HG03439 (cell line): ENCODE measurements at regions not wholly inside any gene's neighbourhood (a gene's known extent, or its start where the extent isn't known, plus 50 kb on each side); places are given as distances from the start of the nearest gene placed in this dataset.
"Not testable (repeated sequence)": the region's sequence is repeated elsewhere in the genome, so short reads cannot be mapped to it uniquely, and the experiment has no call there.

Source experiments
- ATAC-seq: cut with Tn5 transposase; IDR thresholded peaks from one replicate; pipeline ENCODE4 v1.9.1; 2021; ENCODE audit warnings: mild to moderate bottlenecking, moderate library complexity; ENCODE audit not compliant: unreplicated experiment

GRCh38 chr10:8830876-8831275 lies 776.4 kb downstream of the GATA3 start:
- ATAC-seq, result no peak

- no peak for ATAC-seq
These were observed 781.1 kb downstream of the GATA3 start for GRCh38 chr10:8835453-8836167.

- ATAC-seq, result no peak
These were observed 785.9 kb downstream of the GATA3 start for GRCh38 chr10:8840356-8840755.

- no peak for ATAC-seq
These were observed 789.7 kb downstream of the GATA3 start for GRCh38 chr10:8844141-8844540.

GRCh38 chr10:8852546-8852945 lies 798.1 kb downstream of the GATA3 start:
- ATAC-seq, result no peak

GRCh38 chr10:8853048-8853447 lies 798.6 kb downstream of the GATA3 start:
- ATAC-seq, result no peak

GRCh38 chr10:8868924-8869323 lies 814.4 kb downstream of the GATA3 start:
- ATAC-seq, result not testable (repeated sequence)

GRCh38 chr10:8873310-8873709 lies 818.8 kb downstream of the GATA3 start:
- no peak for ATAC-seq

- no peak for ATAC-seq
These were observed 819.8 kb downstream of the GATA3 start for GRCh38 chr10:8874268-8874667.

- no peak for ATAC-seq
These were observed 820.5 kb downstream of the GATA3 start for GRCh38 chr10:8874972-8875371.

- ATAC-seq, result no peak
These were observed 821.7 kb downstream of the GATA3 start for GRCh38 chr10:8876171-8876570.

GRCh38 chr10:8889538-8889937 lies 835.0 kb downstream of the GATA3 start:
- ATAC-seq, result no peak

GRCh38 chr10:8893102-8893501 lies 838.6 kb downstream of the GATA3 start:
- no peak for ATAC-seq

- ATAC-seq, result no peak
These were observed 839.7 kb downstream of the GATA3 start for GRCh38 chr10:8894148-8894547.

- ATAC-seq, result no peak
These were observed 843.3 kb downstream of the GATA3 start for GRCh38 chr10:8897769-8898168.

- ATAC-seq, result no peak
These were observed 844.4 kb downstream of the GATA3 start for GRCh38 chr10:8898745-8899330.

GRCh38 chr10:8902926-8903325 lies 848.4 kb downstream of the GATA3 start:
- no peak for ATAC-seq

- ATAC-seq, result no peak
These were observed 853.5 kb downstream of the GATA3 start for GRCh38 chr10:8908013-8908412.

- ATAC-seq, result no peak
These were observed 855.8 kb downstream of the GATA3 start for GRCh38 chr10:8910314-8910713.

GRCh38 chr10:8911032-8911431 lies 856.5 kb downstream of the GATA3 start:
- ATAC-seq, result no peak

GRCh38 chr10:8912108-8912507 lies 857.6 kb downstream of the GATA3 start:
- no peak for ATAC-seq

GRCh38 chr10:8913720-8914119 lies 859.2 kb downstream of the GATA3 start:
- no peak for ATAC-seq

GRCh38 chr10:8919280-8919679 lies 864.8 kb downstream of the GATA3 start:
- no peak for ATAC-seq
